ENCODE measurements at regions not wholly inside any gene's neighbourhood (a gene's known extent, or its start where the extent isn't known, plus 50 kb on each side); places are given as distances from the start of the nearest gene placed in this dataset.
"Not testable (repeated sequence)": the region's sequence is repeated elsewhere in the genome, so short reads cannot be mapped to it uniquely, and the experiment has no call there.

DNA sequence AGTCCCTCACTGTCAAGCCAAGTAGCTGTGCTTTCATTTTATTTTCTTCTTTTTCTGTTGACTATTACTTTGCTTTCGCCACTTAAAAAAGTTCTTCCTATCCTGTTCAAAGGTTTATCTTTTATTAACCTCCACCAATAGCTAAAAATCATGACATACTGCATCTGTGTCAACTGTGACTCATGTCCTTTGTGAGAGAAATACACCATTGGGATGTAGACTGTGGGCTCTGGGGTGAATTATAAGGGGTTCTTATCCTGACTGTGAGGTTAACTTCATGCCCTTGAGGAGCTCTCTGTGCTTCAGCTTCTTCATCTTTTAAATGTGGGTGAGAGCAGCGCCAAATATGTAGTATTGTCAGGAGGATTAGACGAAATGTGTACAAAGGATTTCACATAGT is 71.9 kb upstream of the ANKRD30A start (continued):
- no peak for TF ChIP-seq YY1 (IDR thresholded peaks at IDR 0.05; ENCODE audit: extremely low read depth, insufficient replicate concordance, low read depth, low read length)
- TF ChIP-seq, protein P1, sequence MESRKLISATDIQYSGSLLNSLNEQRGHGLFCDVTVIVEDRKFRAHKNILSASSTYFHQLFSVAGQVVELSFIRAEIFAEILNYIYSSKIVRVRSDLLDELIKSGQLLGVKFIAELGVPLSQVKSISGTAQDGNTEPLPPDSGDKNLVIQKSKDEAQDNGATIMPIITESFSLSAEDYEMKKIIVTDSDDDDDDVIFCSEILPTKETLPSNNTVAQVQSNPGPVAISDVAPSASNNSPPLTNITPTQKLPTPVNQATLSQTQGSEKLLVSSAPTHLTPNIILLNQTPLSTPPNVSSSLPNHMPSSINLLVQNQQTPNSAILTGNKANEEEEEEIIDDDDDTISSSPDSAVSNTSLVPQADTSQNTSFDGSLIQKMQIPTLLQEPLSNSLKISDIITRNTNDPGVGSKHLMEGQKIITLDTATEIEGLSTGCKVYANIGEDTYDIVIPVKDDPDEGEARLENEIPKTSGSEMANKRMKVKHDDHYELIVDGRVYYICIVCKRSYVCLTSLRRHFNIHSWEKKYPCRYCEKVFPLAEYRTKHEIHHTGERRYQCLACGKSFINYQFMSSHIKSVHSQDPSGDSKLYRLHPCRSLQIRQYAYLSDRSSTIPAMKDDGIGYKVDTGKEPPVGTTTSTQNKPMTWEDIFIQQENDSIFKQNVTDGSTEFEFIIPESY (IDR thresholded peaks at IDR 0.05; ENCODE audit: extremely low read depth, insufficient replicate concordance, low read length), result no peak

DNA sequence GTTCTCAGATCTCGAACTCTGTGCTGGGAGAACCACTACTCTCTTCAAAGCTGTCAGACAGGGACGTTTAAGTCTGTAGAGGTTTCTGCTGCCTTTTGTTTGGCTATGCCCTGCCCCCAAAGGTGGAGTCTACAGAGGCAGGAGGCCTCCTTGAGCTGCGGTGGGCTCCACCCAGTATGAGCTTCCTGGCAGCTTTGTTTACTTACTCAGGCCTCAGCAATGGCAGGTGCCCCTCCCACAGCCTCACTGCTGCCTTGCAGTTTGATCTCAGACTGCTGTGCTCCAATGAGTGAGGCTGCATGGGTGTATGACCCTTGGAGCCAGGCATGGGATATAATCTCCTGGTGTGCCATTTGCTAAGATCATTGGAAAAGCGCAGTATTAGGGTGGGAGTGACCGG is 75.4 kb upstream of the ANKRD30A start:
- CTCF ChIA-PET; H3K79me2 ChIP-seq (ENCODE audit: insufficient read depth, low read length); H3K4me3 ChIP-seq (replicated peaks in 1 of 2; ENCODE audit: low read depth in 1 of 2, low read length in 2 of 2); H3K9me3 ChIP-seq (ENCODE audit: control insufficient read depth in 1 of 2, insufficient read depth in 1 of 2, low read depth in 1 of 2, low read length in 2 of 2); H3K4me2 ChIP-seq (ENCODE audit: low read length); H4K20me1 ChIP-seq (ENCODE audit: insufficient read depth); H3K9me2 ChIP-seq (ENCODE audit: insufficient read depth); intact Hi-C loops (cut with micrococcal nuclease); H3K27ac ChIP-seq (ENCODE audit: low read depth, low read length); DNase-seq (ENCODE audit: low read depth, low spot score); ATAC-seq; RAD21 ChIA-PET (ENCODE audit: low non-redundant PET in 1 of 2, low total read pairs in 2 of 2, uncharacterized antibody in 2 of 2, unreplicated experiment in 2 of 2); H3K9ac ChIP-seq (ENCODE audit: low read length); H3K36me3 ChIP-seq (ENCODE audit: control insufficient read depth in 1 of 2, insufficient read depth in 2 of 2, low read length in 2 of 2); POLR2A ChIA-PET; BruUV-seq (replicated peaks); H3K4me1 ChIP-seq (ENCODE audit: control insufficient read depth in 1 of 2, insufficient read depth in 2 of 2, low read length in 2 of 2); H2AFZ ChIP-seq (ENCODE audit: low read depth, low read length, poor library complexity, severe bottlenecking); H3K27me3 ChIP-seq (ENCODE audit: insufficient read depth, low read length): not testable (repeated sequence)

DNA sequence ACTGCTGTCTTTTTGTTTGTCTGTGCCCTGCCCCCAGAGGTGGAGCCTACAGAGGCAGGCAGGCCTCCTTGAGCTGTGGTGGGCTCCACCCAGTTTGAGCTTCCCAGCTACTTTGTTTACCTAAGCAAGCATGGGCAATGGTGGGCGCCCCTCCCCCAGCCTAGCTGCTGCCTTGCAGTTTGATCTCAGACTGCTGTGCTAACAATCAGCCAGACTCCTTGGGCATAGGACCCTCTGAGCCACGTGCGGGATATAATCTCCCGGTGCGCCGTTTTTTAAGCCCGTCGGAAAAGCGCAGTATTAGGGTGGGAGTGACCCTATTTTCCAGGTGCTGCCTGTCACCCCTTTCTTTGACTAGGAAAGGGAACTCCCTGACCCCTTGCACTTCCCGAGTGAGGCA is 81.1 kb upstream of the ANKRD30A start:
- H3K9me2 ChIP-seq (ENCODE audit: insufficient read depth); H2AFZ ChIP-seq (ENCODE audit: low read depth, low read length, poor library complexity, severe bottlenecking); H4K20me1 ChIP-seq (ENCODE audit: insufficient read depth); H3K27me3 ChIP-seq (ENCODE audit: insufficient read depth, low read length); H3K4me3 ChIP-seq (replicated peaks in 1 of 2; ENCODE audit: low read depth in 1 of 2, low read length in 2 of 2); RAD21 ChIA-PET (ENCODE audit: low non-redundant PET in 1 of 2, low total read pairs in 2 of 2, uncharacterized antibody in 2 of 2, unreplicated experiment in 2 of 2); intact Hi-C loops (cut with micrococcal nuclease); H3K36me3 ChIP-seq (ENCODE audit: control insufficient read depth in 1 of 2, insufficient read depth in 2 of 2, low read length in 2 of 2); H3K79me2 ChIP-seq (ENCODE audit: insufficient read depth, low read length); ATAC-seq; POLR2A ChIA-PET; H3K4me1 ChIP-seq (ENCODE audit: control insufficient read depth in 1 of 2, insufficient read depth in 2 of 2, low read length in 2 of 2); H3K27ac ChIP-seq (ENCODE audit: low read depth, low read length); BruUV-seq (replicated peaks); H3K9ac ChIP-seq (ENCODE audit: low read length); H3K4me2 ChIP-seq (ENCODE audit: low read length); DNase-seq (ENCODE audit: low read depth, low spot score); CTCF ChIA-PET; H3K9me3 ChIP-seq (ENCODE audit: control insufficient read depth in 1 of 2, insufficient read depth in 1 of 2, low read depth in 1 of 2, low read length in 2 of 2): not testable (repeated sequence)
